Activated effector memory CD4-positive, alpha-beta T cell treated with Interleukin-2 at 50 U/mL for 16 hours (primary cell): ENCODE measurements at regions not wholly inside any gene's neighbourhood (a gene's known extent, or its start where the extent isn't known, plus 50 kb on each side); places are given as distances from the start of the nearest gene placed in this dataset.

Experiments
- DNase-seq: peaks from one replicate; pipeline ENCODE4 v3.0.0-alpha.2; 2020

DNA sequence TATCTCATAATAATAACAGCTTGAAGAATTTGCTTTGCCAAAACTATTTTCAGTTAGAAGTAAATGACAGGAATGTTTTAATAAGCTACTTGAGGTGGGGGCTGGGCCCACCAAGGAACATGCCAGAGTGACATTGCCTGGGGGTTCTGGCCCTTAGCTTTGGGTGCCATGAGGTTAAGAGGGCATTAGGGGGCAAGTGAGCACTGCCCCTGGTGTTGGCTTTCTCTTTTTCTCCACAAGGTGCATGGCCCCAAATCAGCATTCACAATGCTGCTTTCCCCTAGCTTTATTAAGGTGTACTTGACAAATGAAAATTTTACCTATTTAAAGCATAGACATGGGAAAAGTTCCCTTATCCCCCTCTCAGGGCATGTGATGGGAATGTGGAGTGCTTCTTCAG, 305.4 kb downstream of the TENT4A start:
- no peak for DNase-seq

DNA sequence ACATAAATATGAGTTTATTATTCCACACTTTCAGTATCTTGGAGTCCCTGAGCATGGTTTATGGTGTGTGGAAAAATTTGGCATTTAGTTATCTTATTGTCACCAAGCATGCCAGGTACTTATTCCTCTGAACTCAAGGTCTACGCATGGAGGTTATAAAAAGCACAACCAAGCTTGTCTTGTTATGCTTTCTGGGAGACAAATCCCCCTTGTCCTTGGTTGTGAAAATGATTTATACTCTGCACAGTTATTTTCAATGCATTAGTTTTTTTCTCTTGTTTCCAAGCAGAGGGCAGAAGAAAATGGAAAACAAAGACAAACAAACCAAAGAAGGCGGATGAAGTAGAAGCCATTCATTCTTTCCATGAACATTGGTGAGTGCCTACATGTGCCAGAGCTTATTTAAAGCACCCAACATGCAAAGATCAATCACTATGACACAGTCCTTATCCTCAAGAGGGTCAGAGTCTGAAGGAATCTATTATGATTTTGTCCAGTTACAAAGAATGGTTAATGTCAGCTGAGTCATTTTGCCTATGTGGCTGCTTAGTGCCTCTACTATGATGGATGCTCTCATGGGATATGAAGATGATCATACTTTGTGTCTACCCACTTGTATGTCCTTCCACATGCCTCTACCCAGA, 323.1 kb downstream of the TENT4A start:
- DNase-seq = no peak

DNA sequence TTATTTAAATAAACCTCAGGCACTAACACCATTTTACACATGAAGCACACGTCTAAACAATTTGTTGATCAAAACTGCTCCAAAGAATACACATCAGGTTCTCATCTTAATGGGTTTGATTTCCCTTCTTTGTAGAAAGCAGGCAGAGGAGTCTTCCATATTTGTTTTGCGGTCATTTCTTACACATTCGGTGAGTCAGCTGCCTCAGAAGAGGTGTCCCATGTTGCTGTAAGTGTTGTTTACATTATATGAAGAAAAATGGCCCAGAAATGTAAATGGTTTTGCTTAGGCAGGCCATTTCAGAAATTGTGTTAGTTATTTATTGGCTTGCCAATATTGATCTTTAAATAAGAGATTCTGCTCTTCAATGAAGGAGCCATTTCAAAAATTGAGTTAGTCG, 325.8 kb downstream of the TENT4A start:
- DNase-seq = no peak

- no peak for DNase-seq
These were observed 326.9 kb downstream of the TENT4A start for GRCh38 chr5:7040111-7040510.

DNA sequence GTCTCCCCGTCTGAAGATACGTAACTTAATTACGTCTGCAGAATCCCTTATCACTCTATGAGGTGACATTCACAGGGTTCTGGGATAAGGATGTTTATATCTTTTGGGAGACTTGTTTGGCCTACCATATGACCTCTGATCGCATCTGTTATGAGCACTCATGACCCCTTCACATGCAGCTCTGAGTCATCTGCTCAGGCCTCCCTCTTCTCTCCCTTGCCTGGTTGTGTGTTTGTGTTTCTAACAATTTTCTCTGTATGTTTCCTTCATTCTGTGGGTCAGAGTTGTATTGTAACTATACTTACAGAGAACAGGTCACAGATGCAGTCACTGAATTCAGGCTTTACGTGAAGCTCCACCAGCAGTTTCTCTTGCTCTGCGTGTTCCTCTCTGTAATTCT, 330.6 kb downstream of the TENT4A start:
- DNase-seq = no peak

DNA sequence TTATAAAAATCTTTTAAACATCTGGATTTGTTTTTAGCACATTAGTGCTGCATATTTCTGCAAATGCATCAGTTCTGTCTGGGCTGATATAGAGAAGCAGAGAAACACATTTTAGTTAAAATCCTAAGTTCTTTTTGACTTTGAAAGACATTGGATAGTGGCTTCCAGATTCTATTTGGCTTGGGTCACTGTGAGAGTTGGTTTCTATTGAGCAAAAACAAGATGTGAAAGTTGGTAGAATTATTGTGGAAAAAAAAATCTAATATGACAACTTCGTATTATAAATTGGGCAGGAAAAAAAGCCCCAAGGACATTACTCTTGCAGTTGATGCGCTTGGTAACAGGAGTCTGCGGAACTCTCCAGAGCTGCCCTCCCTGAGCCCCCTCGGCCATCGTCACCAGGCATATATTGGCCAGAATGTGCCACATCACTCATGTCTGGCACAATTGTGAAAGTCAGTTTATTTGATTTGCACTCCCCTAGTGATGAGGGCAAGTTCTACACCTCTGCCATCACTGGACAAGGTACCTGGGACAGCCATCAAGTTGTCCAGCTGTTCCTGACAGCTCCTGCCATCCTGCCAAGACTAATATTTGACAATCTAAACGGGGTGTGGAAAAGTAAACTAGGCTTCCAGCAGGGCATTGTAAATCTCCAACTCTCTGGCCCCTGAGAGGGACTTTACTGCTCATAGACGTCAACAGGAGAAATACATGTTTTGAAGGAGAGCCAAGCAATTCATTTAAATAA, 334.5 kb downstream of the TENT4A start:
- DNase-seq = no peak

- DNase-seq = no peak
These were observed 337.8 kb downstream of the TENT4A start for GRCh38 chr5:7050986-7051385.

DNA sequence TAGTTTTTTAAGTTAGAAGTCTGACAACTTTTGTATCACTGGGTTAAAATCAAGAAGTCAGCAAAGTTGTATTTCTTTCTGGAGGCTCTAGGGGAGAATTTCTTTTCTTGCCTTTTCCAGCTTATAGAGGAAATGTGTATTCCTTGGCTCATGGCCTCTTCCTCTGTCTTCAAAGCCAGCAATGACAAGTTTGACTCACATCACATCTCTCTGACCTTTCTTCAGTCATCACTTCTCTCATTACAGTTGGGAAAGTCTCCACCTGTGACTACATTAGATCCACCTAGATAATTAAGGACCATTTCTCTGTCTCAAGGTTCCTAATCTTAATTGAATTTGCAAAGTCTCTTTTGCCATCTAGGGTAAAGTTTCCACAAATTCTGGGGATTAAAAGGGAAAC, 339.9 kb downstream of the TENT4A start:
- no peak for DNase-seq

GRCh38 chr5:7053528-7054209, 340.4 kb downstream of the TENT4A start:
- no peak for DNase-seq

DNA sequence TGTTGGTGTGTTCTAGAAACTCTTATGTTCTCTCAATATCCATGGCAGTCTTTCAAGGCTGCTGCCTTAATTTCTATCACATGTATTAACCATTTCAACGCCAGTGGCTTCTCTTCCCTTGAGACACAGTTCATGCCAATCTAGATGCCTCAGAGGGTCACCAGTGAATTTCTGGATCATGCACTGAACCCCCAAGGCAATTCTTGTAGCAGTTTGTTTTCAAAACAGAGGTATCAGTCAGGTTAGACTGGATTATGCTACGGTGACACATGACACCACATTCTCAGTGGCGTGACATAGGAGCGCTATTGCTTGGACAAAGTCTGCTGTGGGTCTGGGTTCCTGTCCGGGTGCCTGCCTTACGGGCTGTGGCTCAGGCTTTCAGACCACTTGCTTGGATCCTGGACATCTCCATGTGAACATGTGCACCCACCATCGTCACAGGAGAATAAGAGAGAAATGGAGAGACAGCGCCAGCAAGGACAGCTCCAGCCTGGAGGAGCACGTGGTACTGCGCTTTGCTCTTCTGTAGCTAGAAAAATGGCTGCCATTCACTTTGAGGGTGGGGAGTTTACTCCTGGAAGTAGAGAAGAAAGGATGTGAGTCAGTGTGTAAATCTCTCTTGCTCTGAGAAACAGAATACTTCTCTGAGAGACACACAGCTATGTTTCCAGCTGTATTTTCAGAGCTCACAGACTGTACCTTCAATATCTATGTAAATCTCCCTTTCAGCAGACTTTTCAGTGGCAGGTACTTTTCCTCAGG, 329.3 kb upstream of the ADCY2 start:
- DNase-seq = no peak

- no peak for DNase-seq
These were observed 327.8 kb upstream of the ADCY2 start for GRCh38 chr5:7068156-7068555.

DNA sequence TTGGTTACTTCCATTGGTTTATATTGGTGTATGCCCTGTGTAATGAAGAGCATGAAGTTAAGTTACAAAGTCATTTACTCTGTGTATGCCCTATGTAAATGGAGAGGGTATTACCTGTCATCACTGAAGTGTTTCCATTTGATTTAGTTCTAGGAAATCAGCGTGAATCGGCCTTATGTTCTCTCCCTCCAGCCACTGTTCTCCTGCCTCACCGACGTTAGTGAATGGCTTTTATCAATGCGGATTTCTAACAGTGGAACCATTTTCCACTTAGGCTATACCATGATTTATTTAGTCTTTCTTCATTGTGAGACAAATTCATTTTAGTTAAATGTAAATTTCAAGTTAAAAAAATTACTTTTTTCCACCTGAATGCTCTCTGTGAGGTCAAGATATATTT, 327.0 kb upstream of the ADCY2 start:
- no peak for DNase-seq

GRCh38 chr5:7072188-7072587, 323.8 kb upstream of the ADCY2 start:
- no peak for DNase-seq

GRCh38 chr5:7073666-7074065, 322.3 kb upstream of the ADCY2 start:
- no peak for DNase-seq

DNA sequence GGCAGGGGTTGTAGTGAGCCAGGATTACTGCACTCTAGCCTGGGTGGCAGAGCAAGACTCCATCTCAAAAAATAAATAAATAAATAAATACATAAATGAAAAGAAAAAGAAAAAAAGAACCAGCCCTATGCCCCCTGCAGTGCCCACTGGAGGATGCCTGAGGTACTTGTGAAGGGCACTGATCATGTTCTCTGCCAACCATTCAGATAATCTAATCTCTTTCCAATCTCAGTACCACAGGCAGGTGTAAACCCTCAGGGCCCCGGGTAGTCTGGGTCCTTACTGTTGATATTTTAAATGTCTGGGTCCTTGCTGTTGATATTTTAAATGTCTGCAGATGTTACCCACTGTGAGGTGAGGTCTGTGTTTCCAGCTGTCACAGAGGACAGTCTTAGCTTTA, 321.8 kb upstream of the ADCY2 start:
- no peak for DNase-seq

DNA sequence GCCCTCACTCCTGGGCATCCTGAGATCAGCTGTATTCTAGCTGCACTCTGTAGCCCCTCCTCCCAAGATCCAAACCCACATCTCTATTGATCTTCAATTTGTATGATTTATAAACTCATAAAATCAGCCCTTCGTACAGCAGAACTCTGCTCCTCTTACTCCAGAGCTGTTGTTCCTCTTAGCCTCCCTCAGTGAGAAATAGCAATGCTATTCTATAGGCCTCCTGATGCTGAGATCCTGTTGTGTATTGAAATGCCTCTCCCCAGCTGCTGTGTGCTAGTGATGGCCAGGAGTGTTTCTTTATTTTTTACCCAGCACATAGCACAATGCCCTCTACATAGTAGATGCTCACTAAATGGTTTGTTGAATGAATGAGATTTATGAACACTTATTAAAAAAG, 320.5 kb upstream of the ADCY2 start:
- DNase-seq = no peak

GRCh38 chr5:7078101-7078500, 317.8 kb upstream of the ADCY2 start:
- DNase-seq = no peak

DNA sequence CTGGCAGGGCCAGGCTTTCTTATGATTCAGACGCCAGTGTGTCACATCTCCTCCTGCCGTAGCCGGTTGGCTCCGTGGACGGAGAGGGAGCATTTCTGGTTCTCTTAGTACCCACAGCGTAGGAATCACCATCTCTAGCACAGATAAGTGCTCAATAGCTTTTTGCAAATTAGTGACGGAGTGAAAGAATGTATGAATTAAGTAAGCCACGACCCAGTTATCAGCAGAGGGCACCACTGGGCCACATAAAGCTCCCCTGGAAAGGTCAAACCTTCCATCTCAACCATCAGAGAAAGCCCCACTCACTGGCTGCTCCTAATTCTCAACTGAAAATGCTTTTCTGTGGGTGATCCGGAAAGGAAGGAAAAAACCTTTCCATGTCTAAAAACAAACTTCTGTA, 317.0 kb upstream of the ADCY2 start:
- DNase-seq = no peak

GRCh38 chr5:7080501-7080900, 315.4 kb upstream of the ADCY2 start:
- DNase-seq = no peak

DNA sequence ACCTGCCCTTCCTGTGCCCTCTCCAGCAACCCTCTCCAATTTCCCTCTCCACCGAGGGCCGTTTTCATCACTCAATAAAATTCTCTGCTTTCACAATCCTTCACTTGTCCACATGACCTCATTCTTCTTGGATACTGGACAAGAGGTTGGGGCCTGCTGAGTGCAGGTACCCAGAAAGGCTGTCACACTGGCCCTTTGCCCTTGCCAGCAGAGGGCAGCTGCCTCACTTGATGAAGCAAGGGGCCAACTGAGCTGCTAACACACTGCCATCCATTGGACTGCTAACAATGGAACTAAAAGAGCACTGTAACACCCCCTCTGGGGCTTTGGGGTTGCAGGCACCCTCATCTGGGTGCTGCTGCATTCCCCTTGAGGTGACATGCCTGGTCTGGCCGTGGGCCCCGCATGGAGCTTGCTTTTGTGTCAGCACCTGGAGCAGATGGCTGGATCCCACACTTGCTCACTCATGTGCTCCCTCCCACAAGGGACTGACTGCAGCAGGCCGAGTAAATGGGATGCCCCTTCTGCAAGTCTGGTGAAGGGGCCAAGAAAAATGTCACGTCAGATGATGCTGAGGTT, 308.1 kb upstream of the ADCY2 start:
- DNase-seq = no peak

GRCh38 chr5:7088849-7089248, 307.1 kb upstream of the ADCY2 start:
- DNase-seq = no peak

GRCh38 chr5:7094626-7095025, 301.3 kb upstream of the ADCY2 start:
- DNase-seq = no peak

GRCh38 chr5:7096294-7096693, 299.6 kb upstream of the ADCY2 start:
- no peak for DNase-seq
